HL-60 (cell line): ENCODE measurements at regions not wholly inside any gene's neighbourhood (a gene's known extent, or its start where the extent isn't known, plus 50 kb on each side); places are given as distances from the start of the nearest gene placed in this dataset.

ENCODE experiments used
- DNase-seq, 2 experiments: peaks; one replicate each; pipeline ENCODE4 v3.0.0-alpha.2; 2010 to 2020; ENCODE audit warnings: low read depth in 1 of 2, low spot score in 1 of 2
- H3K27ac ChIP-seq: fragments of 250-450 bp; sonication (Bioruptor Pico); replicated peaks from 2 replicates; pipeline ENCODE4 v1.5.1; 2020; ENCODE audit warnings: mild to moderate bottlenecking, moderate library complexity
- H3K27me3 ChIP-seq: fragments of 250-450 bp; sonication (Bioruptor Pico); 2 replicates; pipeline ENCODE4 v1.5.1; 2021; ENCODE audit warnings: mild to moderate bottlenecking, moderate library complexity; ENCODE audit not compliant: insufficient read depth, poor library complexity, severe bottlenecking
- H3K4me3 ChIP-seq: replicated peaks from 2 replicates; pipeline ENCODE4 v1.5.1; 2011; ENCODE audit warnings: mild to moderate bottlenecking, control low read depth, low read length; ENCODE audit not compliant: insufficient read depth
- CTCF ChIP-seq: IDR thresholded peaks from one replicate; pipeline ENCODE4 v1.5.1; 2011; ENCODE audit warnings: low read length, control low read depth, inconsistent platforms; ENCODE audit not compliant: insufficient read depth
- GABPA ChIP-seq: IDR thresholded peaks from 2 replicates; pipeline ENCODE4 v1.6.1; 2012; ENCODE audit warnings: low read depth
- POLR2AphosphoS5 ChIP-seq: IDR thresholded peaks from 2 replicates; pipeline ENCODE4 v1.6.1; 2012; ENCODE audit warnings: low read depth
- REST ChIP-seq: IDR thresholded peaks from 2 replicates; pipeline ENCODE4 v1.6.1; 2012; ENCODE audit warnings: low read depth; ENCODE audit not compliant: insufficient replicate concordance
- SPI1 ChIP-seq: IDR thresholded peaks from 2 replicates; pipeline ENCODE4 v1.6.1; 2012; ENCODE audit warnings: low read depth, mild to moderate bottlenecking, borderline replicate concordance

- Histone ChIP-seq H3K4me3 (no peak overlapping the region), H3K27ac (no peak overlapping the region), H3K27me3 (no peaks in the 10 kb centered on the region)
- no peak for TF ChIP-seq SPI1
- no peak for TF ChIP-seq REST
- no peak for TF ChIP-seq GABPA
- TF ChIP-seq CTCF, result no peak
- TF ChIP-seq POLR2AphosphoS5, result no peak
- peak in 1 of 2 experiments; percentile 16 for DNase-seq
Observed at GRCh38 chr15:91491101-91491950, 362.2 kb upstream of the SLCO3A1 start.

GRCh38 chr15:91496754-91497691, 356.5 kb upstream of the SLCO3A1 start:
- Histone ChIP-seq H3K27ac (no peak overlapping the region), H3K27me3 (no peaks in the 10 kb centered on the region), H3K4me3 (no peak overlapping the region)
- TF ChIP-seq CTCF (no peak), GABPA (no peak), REST (no peak), SPI1 (no peak), POLR2AphosphoS5 (no peak)
- DNase-seq, result no peak

- no peak overlapping the region for H3K27ac ChIP-seq
- no peaks in the 10 kb centered on the region for H3K27me3 ChIP-seq
- TF ChIP-seq SPI1, result no peak
- TF ChIP-seq POLR2AphosphoS5, result no peak
- TF ChIP-seq GABPA, result no peak
- DNase-seq, result no peak
- H3K4me3 ChIP-seq, result no peak overlapping the region
Observed at GRCh38 chr15:91498046-91498748, 355.3 kb upstream of the SLCO3A1 start.

- Histone ChIP-seq H3K27me3 (no peaks in the 10 kb centered on the region), H3K27ac (no peak overlapping the region), H3K4me3 (no peak overlapping the region)
- no peak for DNase-seq
- TF ChIP-seq GABPA (no peak), CTCF (no peak), POLR2AphosphoS5 (no peak), SPI1 (no peak), REST (no peak)
Observed at GRCh38 chr15:91498749-91499062, 354.8 kb upstream of the SLCO3A1 start.
